Neuron (in vitro differentiated cells): ENCODE measurements at regions not wholly inside any gene's neighbourhood (a gene's known extent, or its start where the extent isn't known, plus 50 kb on each side); places are given as distances from the start of the nearest gene placed in this dataset.

Source experiments
- H2AFZ ChIP-seq: one replicate; pipeline ENCODE4 v1.6.1; 2013; ENCODE audit warnings: low read depth, mild to moderate bottlenecking, inconsistent platforms, low read length, moderate library complexity
- H3K27me3 ChIP-seq: one replicate; pipeline ENCODE4 v1.6.1; 2013; ENCODE audit warnings: low read length; ENCODE audit not compliant: insufficient read depth
- H3K36me3 ChIP-seq: one replicate; pipeline ENCODE4 v1.6.1; 2013; ENCODE audit warnings: low read length; ENCODE audit not compliant: insufficient read depth
- H3K4me1 ChIP-seq: one replicate; pipeline ENCODE4 v1.6.1; 2013; ENCODE audit warnings: low read length; ENCODE audit not compliant: insufficient read depth
- H3K4me3 ChIP-seq: 2 replicates; pipeline ENCODE4 v1.5.1; 2013; ENCODE audit warnings: mild to moderate bottlenecking, low read length, moderate library complexity
- H3K9me3 ChIP-seq: one replicate; pipeline ENCODE4 v1.6.1; 2013; ENCODE audit warnings: low read length

DNA sequence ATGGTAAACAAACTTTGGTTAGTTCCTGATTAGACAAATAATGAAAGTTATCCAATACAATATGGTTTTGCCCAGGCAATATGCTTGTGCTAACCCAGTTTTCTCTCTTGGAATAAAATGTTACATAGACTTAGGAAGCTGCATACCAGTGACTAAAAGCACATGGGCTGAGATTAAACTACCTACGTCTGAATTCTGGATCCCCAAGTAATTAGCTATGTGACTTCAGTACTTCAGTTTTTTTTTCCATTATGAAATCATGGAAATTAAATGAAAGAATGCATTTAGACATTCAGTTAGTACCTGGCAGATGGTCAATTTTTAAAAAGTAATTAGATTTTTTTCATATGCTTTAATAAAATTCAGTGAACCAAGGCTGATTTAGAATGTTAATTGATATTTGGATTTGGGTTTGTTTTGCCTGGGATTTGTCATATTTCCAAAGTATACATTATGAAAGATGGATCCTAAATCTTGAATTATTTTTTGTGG, 213.9 kb downstream of the PTH2R start:
- H3K36me3 ChIP-seq, result no peaks in the 10 kb centered on the region
- no peak overlapping the region for H2AFZ ChIP-seq
- H3K27me3 ChIP-seq, result no peaks in the 10 kb centered on the region
- H3K9me3 ChIP-seq, result no peaks in the 10 kb centered on the region
- no peak overlapping the region for H3K4me3 ChIP-seq
- H3K4me1 ChIP-seq, result no peaks in the 10 kb centered on the region

DNA sequence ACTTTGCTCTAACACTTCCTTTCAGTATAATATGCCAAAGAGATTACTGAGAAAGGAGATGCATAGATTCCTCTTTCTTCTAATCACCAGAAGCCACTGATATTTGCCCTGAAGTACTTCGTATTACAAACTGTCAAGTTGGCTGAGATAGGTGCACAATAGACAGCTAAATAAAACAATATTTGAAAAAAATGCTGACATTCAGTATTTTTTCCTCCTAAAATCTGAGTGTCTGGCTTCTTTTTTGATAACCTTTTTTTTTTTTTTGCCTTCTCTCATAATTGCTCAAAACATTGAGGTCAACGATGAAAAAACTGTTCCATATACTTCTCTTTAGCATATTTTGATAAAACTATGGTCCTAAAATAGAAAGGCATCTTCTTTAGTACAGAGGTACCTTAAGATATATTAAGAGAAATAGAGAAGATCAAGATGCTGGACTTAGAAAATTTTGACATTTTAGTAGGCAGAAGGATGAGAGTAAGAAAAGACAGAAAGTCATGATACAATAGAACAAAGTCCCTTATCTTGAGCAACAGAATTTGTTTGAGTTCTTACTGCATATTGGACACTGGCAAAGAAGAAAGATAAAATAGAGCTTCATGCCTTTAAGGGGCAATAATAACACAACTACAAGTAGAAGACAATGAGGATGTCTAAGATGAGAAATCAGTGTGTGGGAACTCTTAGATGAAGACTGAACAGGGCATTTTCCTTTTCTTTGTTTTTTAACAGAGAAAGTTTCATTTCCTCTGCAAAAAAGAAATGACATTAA, 220.7 kb downstream of the PTH2R start:
- Histone ChIP-seq H3K4me1 (no peaks in the 10 kb centered on the region), H2AFZ (no peak overlapping the region), H3K36me3 (no peaks in the 10 kb centered on the region), H3K9me3 (no peaks in the 10 kb centered on the region), H3K4me3 (no peak overlapping the region), H3K27me3 (no peaks in the 10 kb centered on the region)

DNA sequence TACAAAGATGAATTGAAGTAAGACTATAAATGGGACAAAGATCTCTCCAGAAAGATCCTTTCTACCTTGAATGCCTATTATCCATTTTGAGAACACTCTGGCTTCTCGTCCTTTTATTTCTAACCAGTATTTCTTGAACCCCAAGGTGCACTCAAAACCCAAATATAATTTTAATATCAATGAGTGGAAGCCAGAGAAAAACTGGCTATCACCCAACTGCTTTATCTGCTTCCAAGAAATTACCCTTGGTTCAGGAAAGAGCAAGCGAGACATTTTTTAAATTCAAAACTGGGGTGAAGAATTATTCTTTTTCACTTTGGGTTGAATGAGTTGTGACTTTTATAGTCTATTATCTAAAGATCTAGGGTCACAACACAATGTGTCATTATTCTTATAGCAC, 221.3 kb downstream of the PTH2R start:
- H3K27me3 ChIP-seq, result no peaks in the 10 kb centered on the region
- H2AFZ ChIP-seq, result no peak overlapping the region
- H3K4me1 ChIP-seq, result no peaks in the 10 kb centered on the region
- no peaks in the 10 kb centered on the region for H3K9me3 ChIP-seq
- H3K36me3 ChIP-seq, result no peaks in the 10 kb centered on the region
- no peak overlapping the region for H3K4me3 ChIP-seq

DNA sequence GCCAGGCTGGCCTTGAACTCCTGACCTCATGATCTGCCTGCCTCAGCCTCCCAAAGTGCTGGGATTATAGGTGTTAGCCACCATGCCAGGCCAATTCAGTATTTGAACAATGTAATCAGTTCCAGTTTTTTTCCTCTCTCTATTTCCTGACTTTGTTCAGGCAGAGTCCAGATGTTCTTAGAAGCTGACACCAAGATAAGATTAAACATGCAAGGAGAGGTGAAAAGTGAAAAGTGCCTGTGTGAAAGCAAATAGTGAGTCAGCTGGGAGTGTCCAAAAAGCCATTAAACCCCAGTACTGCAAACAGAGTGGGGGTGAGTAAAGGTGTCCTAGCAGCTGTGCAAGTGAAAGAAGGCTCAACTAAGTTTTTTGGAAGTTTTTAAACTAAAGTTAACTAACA, 231.5 kb downstream of the PTH2R start:
- H3K27me3 ChIP-seq, result no peaks in the 10 kb centered on the region
- H3K36me3 ChIP-seq, result no peaks in the 10 kb centered on the region
- no peak overlapping the region for H3K4me3 ChIP-seq
- H3K4me1 ChIP-seq, result no peaks in the 10 kb centered on the region
- H3K9me3 ChIP-seq, result no peaks in the 10 kb centered on the region
- no peak overlapping the region for H2AFZ ChIP-seq

DNA sequence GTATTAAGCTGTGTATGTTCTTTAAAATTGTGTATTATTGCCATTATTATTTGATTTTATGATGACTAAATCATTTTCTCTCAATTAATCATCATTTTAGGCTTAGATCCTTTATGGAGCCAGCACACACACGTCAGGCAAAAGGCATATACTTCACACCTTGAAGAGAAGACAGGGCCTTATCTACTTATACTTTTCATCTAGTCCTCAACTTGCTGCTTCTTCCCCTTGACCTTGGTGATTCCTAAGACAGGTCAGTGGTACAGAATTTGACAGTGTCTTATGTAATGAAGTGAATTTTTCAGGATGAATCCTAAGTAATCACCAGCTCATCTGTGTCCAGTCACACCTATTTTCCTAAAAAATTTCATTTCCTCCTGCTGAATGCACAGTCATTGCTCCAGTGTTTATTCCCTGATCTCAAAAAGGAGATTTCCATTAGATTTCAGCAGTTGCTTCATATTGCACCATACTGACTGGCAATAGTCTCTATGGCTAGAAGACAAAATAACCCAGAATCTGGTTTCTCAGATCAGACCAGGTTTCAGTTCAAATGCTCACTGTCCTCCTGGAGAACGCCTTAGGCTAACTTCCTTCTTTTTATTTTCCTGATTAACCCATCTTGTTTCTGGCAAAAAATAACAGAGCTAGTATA, 235.7 kb downstream of the PTH2R start:
- Histone ChIP-seq H3K36me3 (no peaks in the 10 kb centered on the region), H3K4me3 (no peak overlapping the region), H2AFZ (no peak overlapping the region), H3K9me3 (no peaks in the 10 kb centered on the region), H3K27me3 (no peaks in the 10 kb centered on the region), H3K4me1 (no peaks in the 10 kb centered on the region)

DNA sequence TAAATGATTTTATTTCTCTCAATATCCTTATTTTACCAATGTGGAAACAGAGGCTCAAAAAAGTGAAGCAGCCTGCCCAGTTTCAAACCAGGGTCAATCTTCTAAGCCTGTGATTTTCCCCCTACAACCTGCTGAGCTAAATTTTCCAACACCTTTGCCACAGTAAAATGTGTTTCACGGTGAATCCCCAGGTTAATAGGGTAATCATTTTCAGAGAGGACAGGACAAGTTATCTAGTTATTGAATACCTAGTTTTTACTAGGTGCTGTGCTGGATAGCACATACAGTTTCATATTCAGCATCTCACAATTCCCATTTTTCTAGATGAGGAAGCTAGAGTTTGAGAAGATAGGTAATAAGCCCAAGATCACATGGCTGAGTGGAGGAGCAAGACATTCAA, 236.6 kb downstream of the PTH2R start:
- no peaks in the 10 kb centered on the region for H3K9me3 ChIP-seq

DNA sequence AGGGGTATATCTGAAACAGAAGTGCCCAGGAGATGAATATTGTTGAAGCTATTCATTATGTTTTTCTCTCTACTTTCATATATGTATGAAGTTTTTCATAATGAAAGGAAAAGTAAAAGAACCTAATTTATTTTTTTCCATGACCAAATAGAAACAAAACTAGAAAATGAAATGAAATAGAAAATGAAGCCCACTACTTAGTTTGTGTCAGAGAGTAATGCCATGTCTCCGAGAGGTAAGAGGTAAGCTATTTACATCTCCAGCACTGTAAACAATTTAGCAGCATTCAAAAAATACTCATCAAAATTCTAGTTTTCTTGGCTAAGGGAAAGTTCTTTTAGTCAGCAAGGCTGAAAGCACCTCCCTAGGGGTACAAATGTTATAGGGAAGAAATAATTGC, 238.6 kb downstream of the PTH2R start:
- H3K4me1 ChIP-seq, result no peaks in the 10 kb centered on the region
- H2AFZ ChIP-seq, result no peak overlapping the region
- no peak overlapping the region for H3K4me3 ChIP-seq
- no peaks in the 10 kb centered on the region for H3K9me3 ChIP-seq
- H3K36me3 ChIP-seq, result no peaks in the 10 kb centered on the region
- no peaks in the 10 kb centered on the region for H3K27me3 ChIP-seq

More for the DNA sequence above, 236.6 kb downstream of the PTH2R start:
- H3K4me3 ChIP-seq, result no peak overlapping the region
- no peaks in the 10 kb centered on the region for H3K27me3 ChIP-seq
- no peaks in the 10 kb centered on the region for H3K36me3 ChIP-seq
- no peaks in the 10 kb centered on the region for H3K4me1 ChIP-seq
- H2AFZ ChIP-seq, result no peak overlapping the region

DNA sequence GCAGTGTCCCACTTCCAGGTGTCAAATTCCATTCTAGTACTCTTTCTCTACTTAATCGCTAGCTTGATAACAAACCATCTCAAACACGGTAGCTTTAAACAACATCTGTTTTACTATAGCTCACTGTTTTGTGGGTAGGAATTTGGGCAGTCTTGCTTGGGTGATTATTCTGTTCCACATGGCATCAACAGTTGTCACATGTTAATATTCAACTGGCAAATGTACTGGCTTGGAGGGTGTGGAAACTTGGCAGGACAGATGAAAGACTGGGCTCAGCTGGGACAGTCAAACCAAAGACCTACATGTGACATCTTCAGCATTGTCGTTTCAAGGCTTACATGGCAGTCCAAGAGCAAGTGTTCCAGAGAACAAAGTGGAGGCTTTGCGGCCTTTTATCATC, 241.8 kb downstream of the PTH2R start:
- Histone ChIP-seq H2AFZ (no peak overlapping the region), H3K36me3 (no peaks in the 10 kb centered on the region), H3K4me1 (no peaks in the 10 kb centered on the region), H3K4me3 (no peak overlapping the region), H3K9me3 (no peaks in the 10 kb centered on the region), H3K27me3 (no peaks in the 10 kb centered on the region)

DNA sequence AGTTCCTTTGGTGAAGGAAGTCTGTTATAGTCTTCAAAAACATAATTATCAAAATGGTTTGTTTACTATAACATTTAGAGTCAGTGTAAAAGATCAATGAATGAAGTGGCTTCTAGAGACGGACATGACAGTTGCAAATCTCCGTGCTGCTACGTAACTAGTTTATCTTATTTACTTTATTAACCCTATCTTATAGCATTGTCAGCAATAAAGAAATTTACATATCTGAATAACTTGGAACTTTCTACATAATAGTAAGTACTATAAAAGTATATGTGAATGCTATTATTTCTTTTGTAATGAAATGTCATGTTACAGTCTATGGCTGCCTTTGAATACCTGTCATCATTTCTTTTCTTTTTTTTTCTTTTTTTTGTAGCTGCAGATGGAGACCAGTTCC, 246.8 kb downstream of the PTH2R start:
- Histone ChIP-seq H3K4me3 (no peak overlapping the region), H3K36me3 (no peaks in the 10 kb centered on the region), H3K9me3 (no peaks in the 10 kb centered on the region), H3K4me1 (no peaks in the 10 kb centered on the region), H2AFZ (no peak overlapping the region), H3K27me3 (no peaks in the 10 kb centered on the region)

DNA sequence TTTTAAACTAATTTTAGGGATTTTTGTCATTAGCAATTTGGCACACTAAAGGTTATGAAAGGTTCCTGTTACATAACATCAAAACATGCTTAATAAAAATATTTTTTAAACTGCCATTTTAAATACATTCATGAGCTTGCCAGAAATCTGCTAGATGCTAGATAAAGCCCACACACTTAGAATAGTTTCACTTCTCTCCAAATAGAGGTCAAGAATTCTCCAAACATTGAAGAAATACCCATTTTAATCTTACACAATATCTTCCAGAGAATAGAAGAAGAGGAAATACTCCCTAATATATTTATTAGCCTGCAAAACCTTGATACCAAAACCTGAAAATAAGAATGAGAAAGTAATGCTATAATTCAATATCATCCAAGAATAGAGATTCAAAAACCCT, 247.5 kb downstream of the PTH2R start:
- H2AFZ ChIP-seq, result no peak overlapping the region
- no peak overlapping the region for H3K4me3 ChIP-seq
- no peaks in the 10 kb centered on the region for H3K27me3 ChIP-seq
- H3K9me3 ChIP-seq, result no peaks in the 10 kb centered on the region
- H3K36me3 ChIP-seq, result no peaks in the 10 kb centered on the region
- no peaks in the 10 kb centered on the region for H3K4me1 ChIP-seq

DNA sequence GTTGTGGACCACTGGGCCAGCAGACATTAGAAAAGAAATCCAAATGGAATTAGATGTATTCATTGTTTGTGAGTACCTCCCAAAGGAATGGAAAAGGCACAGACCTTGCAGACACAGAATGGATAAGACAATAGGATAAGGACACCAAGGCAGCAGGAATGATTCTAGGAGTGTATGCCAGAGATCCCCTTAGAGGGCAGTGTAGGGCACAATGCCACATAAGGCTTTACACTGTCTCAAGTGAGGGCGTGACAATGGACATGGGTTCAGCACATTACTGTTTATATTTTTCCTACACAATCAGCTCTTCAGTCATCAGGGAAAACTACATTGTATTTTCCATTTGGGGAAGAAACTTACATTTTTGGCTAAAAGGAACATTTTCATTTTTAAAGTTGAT, 250.9 kb downstream of the PTH2R start:
- H3K4me1 ChIP-seq, result no peaks in the 10 kb centered on the region
- H3K27me3 ChIP-seq, result no peaks in the 10 kb centered on the region
- no peak overlapping the region for H3K4me3 ChIP-seq
- no peaks in the 10 kb centered on the region for H3K9me3 ChIP-seq
- H2AFZ ChIP-seq, result no peak overlapping the region
- H3K36me3 ChIP-seq, result no peaks in the 10 kb centered on the region

DNA sequence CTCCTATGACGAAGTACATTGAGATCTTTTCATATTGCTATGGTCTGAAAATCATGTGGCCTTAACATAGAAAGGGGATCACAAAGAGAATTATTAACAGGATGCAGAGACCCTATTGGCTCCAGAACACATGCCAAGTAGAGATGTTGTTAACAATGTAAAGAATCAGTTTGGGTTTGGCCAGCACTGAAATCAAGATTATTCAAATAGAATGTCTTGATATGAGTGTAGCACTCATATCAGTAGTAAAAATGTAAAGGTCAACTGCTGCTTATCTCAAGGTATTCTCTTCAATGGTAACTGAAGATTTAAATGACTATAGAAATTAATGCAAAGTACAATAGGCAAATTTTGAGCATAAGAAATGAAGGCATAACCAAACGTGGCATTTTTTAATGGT, 262.8 kb downstream of the PTH2R start:
- H3K9me3 ChIP-seq, result no peaks in the 10 kb centered on the region
- no peaks in the 10 kb centered on the region for H3K27me3 ChIP-seq
- H3K4me3 ChIP-seq, result no peak overlapping the region
- H3K36me3 ChIP-seq, result no peaks in the 10 kb centered on the region
- H3K4me1 ChIP-seq, result peaks cover 2% of the 10 kb centered on the region
- no peak overlapping the region for H2AFZ ChIP-seq

DNA sequence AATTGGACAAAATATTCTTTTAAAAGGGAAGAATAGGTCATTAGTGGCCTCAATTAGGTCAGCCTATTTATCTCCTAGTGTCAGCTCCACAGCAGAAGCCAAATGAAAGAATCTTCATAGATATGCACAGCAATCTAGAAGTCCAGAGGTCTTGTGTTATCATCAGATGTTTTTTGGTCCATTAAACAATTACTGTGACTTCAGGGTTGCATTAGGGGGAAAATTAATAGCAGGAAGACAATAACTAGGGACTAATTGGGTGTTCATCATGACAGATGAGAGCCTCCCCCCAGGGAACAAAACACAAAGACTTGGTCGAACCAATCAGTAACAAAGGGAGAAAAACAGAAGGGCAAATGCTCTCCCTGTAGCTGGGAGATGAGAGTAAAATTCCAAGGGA, 264.7 kb downstream of the PTH2R start:
- no peak overlapping the region for H3K4me3 ChIP-seq
- H3K9me3 ChIP-seq, result no peaks in the 10 kb centered on the region
- H3K4me1 ChIP-seq, result peaks cover 2% of the 10 kb centered on the region
- H3K36me3 ChIP-seq, result no peaks in the 10 kb centered on the region
- no peak overlapping the region for H2AFZ ChIP-seq
- no peaks in the 10 kb centered on the region for H3K27me3 ChIP-seq
